Islet precursor cell (in vitro differentiated cells): ENCODE measurements at regions not wholly inside any gene's neighbourhood (a gene's known extent, or its start where the extent isn't known, plus 50 kb on each side); places are given as distances from the start of the nearest gene placed in this dataset.

Experiments
- DNase-seq: peaks from one replicate; pipeline ENCODE4 v3.0.0-alpha.2; 2018

GRCh38 chr1:195618287-195618686 lies 990.0 kb downstream of the KCNT2 start:
- DNase-seq, result no peak

- DNase-seq, result no peak
These were observed 991.1 kb downstream of the KCNT2 start for GRCh38 chr1:195617106-195617505.

GRCh38 chr1:195608883-195609282 lies 999.4 kb downstream of the KCNT2 start:
- DNase-seq, result no peak

- no peak for DNase-seq
These were observed 1001.8 kb downstream of the KCNT2 start for GRCh38 chr1:195606483-195606882.

- DNase-seq, result no peak
These were observed 1004.0 kb downstream of the KCNT2 start for GRCh38 chr1:195604287-195604686.

- no peak for DNase-seq
These were observed 1010.3 kb downstream of the KCNT2 start for GRCh38 chr1:195597891-195598290.

- no peak for DNase-seq
These were observed 1013.5 kb downstream of the KCNT2 start for GRCh38 chr1:195594773-195595172.

GRCh38 chr1:195594322-195594721 lies 1013.9 kb downstream of the KCNT2 start:
- no peak for DNase-seq

- DNase-seq, result no peak
These were observed 1016.1 kb downstream of the KCNT2 start for GRCh38 chr1:195591917-195592672.

GRCh38 chr1:195590649-195591048 lies 1017.6 kb downstream of the KCNT2 start:
- DNase-seq, result no peak

- DNase-seq, result peak; percentile 60
These were observed 1023.2 kb downstream of the KCNT2 start for GRCh38 chr1:195584870-195585624.

- DNase-seq, result no peak
These were observed 1027.3 kb downstream of the KCNT2 start for GRCh38 chr1:195580988-195581387.

- no peak for DNase-seq
These were observed 1030.5 kb downstream of the KCNT2 start for GRCh38 chr1:195577748-195578147.

GRCh38 chr1:195576641-195577040 lies 1031.6 kb downstream of the KCNT2 start:
- DNase-seq, result no peak

GRCh38 chr1:195574511-195574910 lies 1033.7 kb downstream of the KCNT2 start:
- no peak for DNase-seq

GRCh38 chr1:195569934-195570333 lies 1038.3 kb downstream of the KCNT2 start:
- DNase-seq, result no peak

GRCh38 chr1:195568389-195568788 lies 1039.9 kb downstream of the KCNT2 start:
- no peak for DNase-seq

- no peak for DNase-seq
These were observed 1046.2 kb downstream of the KCNT2 start for GRCh38 chr1:195562074-195562473.

GRCh38 chr1:195550071-195550862 lies 1058.0 kb downstream of the KCNT2 start:
- DNase-seq, result no peak

GRCh38 chr1:195530961-195531360 lies 1077.3 kb downstream of the KCNT2 start:
- DNase-seq, result no peak

GRCh38 chr1:195529881-195530280 lies 1078.4 kb downstream of the KCNT2 start:
- no peak for DNase-seq

GRCh38 chr1:195520757-195521156 lies 1087.5 kb downstream of the KCNT2 start:
- DNase-seq, result no peak

- no peak for DNase-seq
These were observed 1092.2 kb downstream of the KCNT2 start for GRCh38 chr1:195516036-195516435.

- no peak for DNase-seq
These were observed 1096.7 kb downstream of the KCNT2 start for GRCh38 chr1:195511501-195511900.
